GM19395 (cell line): ENCODE measurements at regions not wholly inside any gene's neighbourhood (a gene's known extent, or its start where the extent isn't known, plus 50 kb on each side); places are given as distances from the start of the nearest gene placed in this dataset.
"Not testable (repeated sequence)": the region's sequence is repeated elsewhere in the genome, so short reads cannot be mapped to it uniquely, and the experiment has no call there.

Source experiments
- ATAC-seq: cut with Tn5 transposase; IDR thresholded peaks from one replicate; pipeline ENCODE4 v1.9.1; 2021; ENCODE audit warnings: mild to moderate bottlenecking, moderate library complexity; ENCODE audit not compliant: unreplicated experiment

GRCh38 chr6:137610702-137611101, 116.5 kb upstream of the OLIG3 start:
- no peak for ATAC-seq

GRCh38 chr6:137623293-137623692, 129.1 kb upstream of the OLIG3 start:
- ATAC-seq = no peak

- no peak for ATAC-seq
Observed at GRCh38 chr6:137625100-137625661, 131.0 kb upstream of the OLIG3 start.

GRCh38 chr6:137625808-137626207, 131.6 kb upstream of the OLIG3 start:
- ATAC-seq = no peak

GRCh38 chr6:137630666-137631065, 136.5 kb upstream of the OLIG3 start:
- ATAC-seq = no peak

GRCh38 chr6:137631323-137631722, 137.1 kb upstream of the OLIG3 start:
- ATAC-seq = no peak

- ATAC-seq = not testable (repeated sequence)
Observed at GRCh38 chr6:137634177-137634576, 140.0 kb upstream of the OLIG3 start.

- no peak for ATAC-seq
Observed at GRCh38 chr6:137637121-137637520, 142.9 kb upstream of the OLIG3 start.

- no peak for ATAC-seq
Observed at GRCh38 chr6:137638926-137639706, 144.9 kb upstream of the OLIG3 start.

- no peak for ATAC-seq
Observed at GRCh38 chr6:137640086-137640485, 145.9 kb upstream of the OLIG3 start.

- ATAC-seq = peak; percentile 72
Observed at GRCh38 chr6:137641474-137642077, 147.4 kb upstream of the OLIG3 start.

- not testable (repeated sequence) for ATAC-seq
Observed at GRCh38 chr6:137643210-137643609, 149.0 kb upstream of the OLIG3 start.

- not testable (repeated sequence) for ATAC-seq
Observed at GRCh38 chr6:137643644-137644043, 149.4 kb upstream of the OLIG3 start.

GRCh38 chr6:137645850-137646249, 151.7 kb upstream of the OLIG3 start:
- ATAC-seq = no peak

GRCh38 chr6:137646484-137646883, 152.3 kb upstream of the OLIG3 start:
- no peak for ATAC-seq

- no peak for ATAC-seq
Observed at GRCh38 chr6:137647762-137648447, 153.7 kb upstream of the OLIG3 start.

- no peak for ATAC-seq
Observed at GRCh38 chr6:137650720-137651119, 156.5 kb upstream of the OLIG3 start.

GRCh38 chr6:137651178-137651577, 157.0 kb upstream of the OLIG3 start:
- no peak for ATAC-seq

- no peak for ATAC-seq
Observed at GRCh38 chr6:137651591-137652335, 157.6 kb upstream of the OLIG3 start.

GRCh38 chr6:137652961-137653705, 158.9 kb upstream of the OLIG3 start:
- no peak for ATAC-seq
